ENCODE measurements at regions not wholly inside any gene's neighbourhood (a gene's known extent, or its start where the extent isn't known, plus 50 kb on each side); places are given as distances from the start of the nearest gene placed in this dataset.

GRCh38 chr13:72149701-72150100, 282.7 kb upstream of the DACH1 start:
- Histone ChIP-seq H3K36me3 (ENCODE audit: control insufficient read depth in 4 of 4, insufficient read depth in 4 of 4, low read length in 4 of 4) (no peaks in the 10 kb centered on the region), H3K9ac (ENCODE audit: insufficient read depth in 1 of 2, low read length in 2 of 2) (no peak overlapping the region), H3K4me1 (ENCODE audit: control insufficient read depth in 5 of 5, insufficient read depth in 5 of 5, low read length in 5 of 5) (peaks cover 0 to 8% (median 0%) of the 10 kb centered on the region in 5 donors), H3K4me3 (no peak overlapping the region), H3K9me3 (ENCODE audit: control insufficient read depth in 4 of 4, insufficient read depth in 3 of 4, low read length in 3 of 4) (no peaks in the 10 kb centered on the region), H3K27me3 (ENCODE audit: control insufficient read depth in 3 of 3, insufficient read depth in 3 of 3, low read length in 2 of 3) (no peaks in the 10 kb centered on the region), H3K27ac (ENCODE audit: low read depth in 1 of 2, low read length in 1 of 2) (no peak overlapping the region)
- no peak for DNase-seq
- TF ChIP-seq CTCF (IDR thresholded peaks at IDR 0.05; ENCODE audit: control extremely low read depth, extremely low read depth) = no peak
- ATAC-seq (ENCODE audit: insufficient read depth, low FRiP score) = no peak

GRCh38 chr13:72146816-72147215, 279.8 kb upstream of the DACH1 start:
- no peaks in the 10 kb centered on the region for H3K36me3 ChIP-seq (ENCODE audit: control insufficient read depth in 4 of 4, insufficient read depth in 4 of 4, low read length in 4 of 4)
- H3K27ac ChIP-seq (ENCODE audit: low read depth in 1 of 2, low read length in 1 of 2) = no peak overlapping the region
- no peaks in the 10 kb centered on the region for H3K27me3 ChIP-seq (ENCODE audit: control insufficient read depth in 3 of 3, insufficient read depth in 3 of 3, low read length in 2 of 3)
- no peak overlapping the region for H3K4me3 ChIP-seq
- ATAC-seq (ENCODE audit: insufficient read depth, low FRiP score) (no peak), DNase-seq (no peak)
- WGBS, 2 donors = 69 to 77% methylated on average over 5 of the region's 5 CpGs
- peaks cover 0 to 8% (median 4%) of the 10 kb centered on the region in 5 donors for H3K4me1 ChIP-seq (ENCODE audit: control insufficient read depth in 5 of 5, insufficient read depth in 5 of 5, low read length in 5 of 5)
- no peak overlapping the region for H3K9ac ChIP-seq (ENCODE audit: insufficient read depth in 1 of 2, low read length in 2 of 2)
- TF ChIP-seq CTCF (IDR thresholded peaks at IDR 0.05; ENCODE audit: control extremely low read depth, extremely low read depth) = no peak
- no peaks in the 10 kb centered on the region for H3K9me3 ChIP-seq (ENCODE audit: control insufficient read depth in 4 of 4, insufficient read depth in 3 of 4, low read length in 3 of 4)

GRCh38 chr13:72145383-72145782, 278.4 kb upstream of the DACH1 start:
- Histone ChIP-seq H3K27me3 (ENCODE audit: control insufficient read depth in 3 of 3, insufficient read depth in 3 of 3, low read length in 2 of 3) (no peaks in the 10 kb centered on the region), H3K4me3 (no peak overlapping the region), H3K9me3 (ENCODE audit: control insufficient read depth in 4 of 4, insufficient read depth in 3 of 4, low read length in 3 of 4) (no peaks in the 10 kb centered on the region), H3K27ac (ENCODE audit: low read depth in 1 of 2, low read length in 1 of 2) (no peak overlapping the region), H3K4me1 (ENCODE audit: control insufficient read depth in 5 of 5, insufficient read depth in 5 of 5, low read length in 5 of 5) (peaks cover 0 to 4% (median 0%) of the 10 kb centered on the region in 5 donors), H3K36me3 (ENCODE audit: control insufficient read depth in 4 of 4, insufficient read depth in 4 of 4, low read length in 4 of 4) (no peaks in the 10 kb centered on the region), H3K9ac (ENCODE audit: insufficient read depth in 1 of 2, low read length in 2 of 2) (no peak overlapping the region)
- DNase-seq (no peak), ATAC-seq (ENCODE audit: insufficient read depth, low FRiP score) (no peak)
- no peak for TF ChIP-seq CTCF (IDR thresholded peaks at IDR 0.05; ENCODE audit: control extremely low read depth, extremely low read depth)
- WGBS, 2 donors = 66 to 68% methylated on average over 2 of the region's 2 CpGs

GRCh38 chr13:72144636-72145035, 277.6 kb upstream of the DACH1 start:
- H3K9ac ChIP-seq (ENCODE audit: insufficient read depth in 1 of 2, low read length in 2 of 2) = no peak overlapping the region
- ATAC-seq (ENCODE audit: insufficient read depth, low FRiP score) = no peak
- H3K27ac ChIP-seq (ENCODE audit: low read depth in 1 of 2, low read length in 1 of 2) = no peak overlapping the region
- peaks cover 0 to 4% (median 0%) of the 10 kb centered on the region in 5 donors for H3K4me1 ChIP-seq (ENCODE audit: control insufficient read depth in 5 of 5, insufficient read depth in 5 of 5, low read length in 5 of 5)
- no peak for TF ChIP-seq CTCF (IDR thresholded peaks at IDR 0.05; ENCODE audit: control extremely low read depth, extremely low read depth)
- H3K27me3 ChIP-seq (ENCODE audit: control insufficient read depth in 3 of 3, insufficient read depth in 3 of 3, low read length in 2 of 3) = no peaks in the 10 kb centered on the region
- H3K9me3 ChIP-seq (ENCODE audit: control insufficient read depth in 4 of 4, insufficient read depth in 3 of 4, low read length in 3 of 4) = no peaks in the 10 kb centered on the region
- no peak for DNase-seq
- H3K36me3 ChIP-seq (ENCODE audit: control insufficient read depth in 4 of 4, insufficient read depth in 4 of 4, low read length in 4 of 4) = no peaks in the 10 kb centered on the region
- no peak overlapping the region for H3K4me3 ChIP-seq
